ENCODE measurements at regions not wholly inside any gene's neighbourhood (a gene's known extent, or its start where the extent isn't known, plus 50 kb on each side); places are given as distances from the start of the nearest gene placed in this dataset.

GRCh38 chr2:128643221-128644065 is 324.8 kb upstream of the HS6ST1 start:
- TF ChIP-seq GABPA (IDR thresholded peaks at IDR 0.05; ENCODE audit: low read depth): no peak
- no peak for TF ChIP-seq CTCF (IDR thresholded peaks at IDR 0.05; ENCODE audit: insufficient read depth, low read length)
- TF ChIP-seq REST (IDR thresholded peaks at IDR 0.05; ENCODE audit: insufficient replicate concordance, low read depth): no peak
- no peak for TF ChIP-seq POLR2AphosphoS5 (IDR thresholded peaks at IDR 0.05; ENCODE audit: low read depth)
- no peak for TF ChIP-seq SPI1 (IDR thresholded peaks at IDR 0.05; ENCODE audit: borderline replicate concordance, low read depth)
- H3K27ac ChIP-seq (replicated peaks): no peak overlapping the region; the same call in 1 of the 2 replicates
- H3K4me3 ChIP-seq (replicated peaks; ENCODE audit: insufficient read depth, low read length): no peak overlapping the region
- DNase-seq (ENCODE audit: low read depth in 1 of 2, low spot score in 1 of 2): no peak
- no peaks in the 10 kb centered on the region for H3K27me3 ChIP-seq (ENCODE audit: insufficient read depth, poor library complexity, severe bottlenecking)

DNA sequence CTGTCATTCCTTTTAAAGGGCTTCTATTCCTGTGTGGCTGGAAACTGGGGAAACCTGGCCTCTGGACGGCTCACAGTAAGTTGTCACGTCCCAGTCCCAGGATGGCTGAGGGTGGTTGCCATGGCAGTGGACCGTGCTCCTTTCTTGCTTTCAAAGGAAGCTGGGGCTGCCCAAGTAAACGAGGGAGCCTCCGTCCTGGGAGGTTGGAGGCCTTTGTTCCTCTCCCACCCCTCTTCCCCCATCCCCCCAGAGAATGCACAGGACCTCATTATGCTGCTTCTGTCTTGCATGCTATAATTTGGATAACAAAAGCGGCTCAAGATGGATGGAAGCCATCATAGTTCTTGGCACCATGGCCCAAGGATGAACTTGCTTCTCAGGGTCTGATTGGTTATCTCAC is 325.5 kb upstream of the HS6ST1 start:
- no peak overlapping the region for H3K27ac ChIP-seq (replicated peaks)
- no peaks in the 10 kb centered on the region for H3K27me3 ChIP-seq (ENCODE audit: insufficient read depth, poor library complexity, severe bottlenecking)
- no peak for TF ChIP-seq CTCF (IDR thresholded peaks at IDR 0.05; ENCODE audit: insufficient read depth, low read length)
- TF ChIP-seq REST (IDR thresholded peaks at IDR 0.05; ENCODE audit: insufficient replicate concordance, low read depth): no peak
- TF ChIP-seq SPI1 (IDR thresholded peaks at IDR 0.05; ENCODE audit: borderline replicate concordance, low read depth): no peak
- no peak for TF ChIP-seq POLR2AphosphoS5 (IDR thresholded peaks at IDR 0.05; ENCODE audit: low read depth)
- TF ChIP-seq GABPA (IDR thresholded peaks at IDR 0.05; ENCODE audit: low read depth): no peak
- no peak for DNase-seq (ENCODE audit: low read depth in 1 of 2, low spot score in 1 of 2)
- H3K4me3 ChIP-seq (replicated peaks; ENCODE audit: insufficient read depth, low read length): no peak overlapping the region

DNA sequence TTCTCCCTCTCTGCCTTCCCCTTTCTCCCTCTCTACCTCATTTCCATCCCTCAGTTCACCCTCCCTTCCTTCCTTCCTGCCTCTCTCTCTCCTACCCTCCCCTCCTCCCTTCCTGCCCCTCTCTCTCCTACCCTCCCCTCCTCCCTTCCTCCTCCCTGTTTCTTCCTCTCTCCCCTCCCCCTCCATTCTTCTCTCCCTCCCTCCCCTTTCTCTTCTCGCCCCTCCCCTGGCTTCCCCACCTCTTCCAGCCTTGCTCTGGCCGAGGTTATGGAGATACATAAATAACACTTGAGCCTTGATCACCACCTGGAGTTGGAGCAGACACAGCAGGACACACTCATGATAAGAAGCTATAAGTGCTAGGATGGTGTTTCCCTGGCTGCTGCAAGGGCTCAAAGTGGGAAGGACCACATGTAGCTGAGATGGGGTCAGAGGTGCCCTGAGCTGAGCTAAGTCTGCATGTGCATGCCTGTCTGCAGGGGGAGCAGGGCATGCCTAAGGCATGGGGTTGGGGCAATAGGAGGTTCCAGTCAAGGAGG is 326.1 kb upstream of the HS6ST1 start:
- H3K27me3 ChIP-seq (ENCODE audit: insufficient read depth, poor library complexity, severe bottlenecking): no peaks in the 10 kb centered on the region
- DNase-seq (ENCODE audit: low read depth in 1 of 2, low spot score in 1 of 2): no peak
- no peak for TF ChIP-seq SPI1 (IDR thresholded peaks at IDR 0.05; ENCODE audit: borderline replicate concordance, low read depth)
- TF ChIP-seq REST (IDR thresholded peaks at IDR 0.05; ENCODE audit: insufficient replicate concordance, low read depth): no peak
- no peak for TF ChIP-seq GABPA (IDR thresholded peaks at IDR 0.05; ENCODE audit: low read depth)
- no peak for TF ChIP-seq POLR2AphosphoS5 (IDR thresholded peaks at IDR 0.05; ENCODE audit: low read depth)
- no peak for TF ChIP-seq CTCF (IDR thresholded peaks at IDR 0.05; ENCODE audit: insufficient read depth, low read length)
- H3K4me3 ChIP-seq (replicated peaks; ENCODE audit: insufficient read depth, low read length): no peak overlapping the region
- H3K27ac ChIP-seq (replicated peaks): no peak overlapping the region

All from HL-60 (cell line).